ENCODE measurements at regions not wholly inside any gene's neighbourhood (a gene's known extent, or its start where the extent isn't known, plus 50 kb on each side); places are given as distances from the start of the nearest gene placed in this dataset.

DNA sequence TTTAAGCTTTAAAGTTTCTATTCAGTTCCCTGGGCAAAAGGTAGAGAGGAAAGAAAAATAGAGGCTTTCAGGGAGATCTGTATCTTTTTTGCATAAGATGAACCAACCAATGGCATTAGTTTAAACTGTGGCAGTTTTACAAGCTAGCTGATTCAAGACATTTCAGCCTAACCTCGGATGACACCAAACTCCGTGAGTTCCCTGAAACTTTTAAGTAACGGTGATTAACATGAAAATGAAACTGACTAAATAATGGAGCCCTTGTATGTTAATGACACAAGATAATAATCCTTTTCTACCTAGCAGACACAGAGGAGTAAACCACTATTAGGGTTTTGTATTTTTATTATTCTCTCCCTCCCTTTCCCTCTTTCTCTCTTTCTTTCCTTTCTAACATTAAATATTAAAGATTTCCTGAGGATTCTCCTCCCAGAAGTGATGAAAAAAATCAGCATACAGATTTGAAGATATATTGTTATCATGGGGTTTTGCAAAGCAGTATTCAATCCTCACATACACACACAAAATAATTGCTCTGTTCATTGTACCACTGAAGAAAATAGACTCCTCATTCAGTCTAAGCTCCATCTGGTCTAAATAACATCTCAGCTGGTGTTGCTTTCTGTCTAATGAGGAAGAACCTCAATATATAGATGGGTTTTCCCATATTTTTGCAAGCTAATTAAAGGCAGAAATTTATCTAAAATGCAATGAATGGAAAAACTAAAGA is 483.8 kb downstream of the NOVA1 start:
- no peak overlapping the region for H3K27ac ChIP-seq
- H3K9me3 ChIP-seq: no peaks in the 10 kb centered on the region
- no peak overlapping the region for H3K4me3 ChIP-seq
- no peak for DNase-seq
- H3K4me1 ChIP-seq: no peaks in the 10 kb centered on the region
- H3K27me3 ChIP-seq: no peaks in the 10 kb centered on the region
- intact Hi-C loops (cut with DNase I; ENCODE audit: low total_unique reads): no loop called here
- TF ChIP-seq CTCF (IDR thresholded peaks at IDR 0.05) (no peak), POLR2A (IDR thresholded peaks at IDR 0.05) (no peak)
- WGBS, 2 donors: 30 to 45% methylated on average over 3 of the region's 3 CpGs
- H3K36me3 ChIP-seq (ENCODE audit: low read depth, missing control alignments): no peaks in the 10 kb centered on the region

DNA sequence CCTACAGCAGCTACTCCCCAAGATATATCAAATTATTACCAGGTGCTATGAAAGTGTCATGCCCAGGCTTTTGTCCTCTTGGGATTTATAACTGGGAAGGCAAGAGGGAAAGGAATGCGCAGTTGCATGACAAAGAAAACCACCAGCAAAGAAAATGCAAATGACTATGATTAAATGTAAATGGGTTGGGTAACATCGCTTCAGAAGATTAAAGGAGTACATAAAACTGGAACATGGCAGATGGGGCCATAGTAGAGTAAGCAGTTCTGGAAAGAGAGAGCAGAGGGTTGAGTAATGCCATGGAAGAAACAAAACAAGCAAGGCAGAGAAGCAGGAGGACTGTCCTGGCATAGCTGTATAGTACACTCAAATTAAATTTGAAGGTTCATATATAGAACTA is 493.1 kb downstream of the NOVA1 start:
- TF ChIP-seq POLR2A (IDR thresholded peaks at IDR 0.05): no peak
- TF ChIP-seq CTCF (IDR thresholded peaks at IDR 0.05): no peak
- 88 to 100% methylated on average over 2 of the region's 2 CpGs for WGBS, 2 donors
- DNase-seq: no peak
- no peak overlapping the region for H3K4me3 ChIP-seq
- no peaks in the 10 kb centered on the region for H3K36me3 ChIP-seq (ENCODE audit: low read depth, missing control alignments)
- intact Hi-C loops (cut with DNase I; ENCODE audit: low total_unique reads): no loop called here
- H3K4me1 ChIP-seq: no peaks in the 10 kb centered on the region
- no peaks in the 10 kb centered on the region for H3K27me3 ChIP-seq
- no peak overlapping the region for H3K27ac ChIP-seq
- H3K9me3 ChIP-seq: no peaks in the 10 kb centered on the region

DNA sequence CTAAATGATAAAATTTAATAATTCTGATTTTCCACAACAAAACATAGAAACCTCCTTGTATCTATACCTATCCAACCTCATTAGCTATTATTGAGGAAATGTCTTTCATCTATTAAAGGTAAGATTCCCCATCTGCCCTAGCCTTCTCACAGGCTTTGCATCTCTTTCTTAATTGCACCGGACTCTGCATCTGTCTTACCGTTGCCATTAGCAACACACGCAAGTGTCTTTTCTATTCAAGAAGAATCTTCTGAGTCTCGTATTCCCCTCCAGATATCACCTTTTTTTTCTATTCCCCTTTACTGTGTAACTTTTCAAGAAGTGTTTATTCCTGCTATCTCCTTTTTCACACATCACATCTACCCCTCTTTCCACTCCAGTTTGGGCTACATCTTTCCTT is 500.0 kb downstream of the NOVA1 start:
- intact Hi-C loops (cut with DNase I; ENCODE audit: low total_unique reads): no loop called here
- WGBS, 2 donors: 63 to 65% methylated on average over 4 of the region's 4 CpGs
- Histone ChIP-seq H3K4me1 (no peaks in the 10 kb centered on the region), H3K4me3 (no peak overlapping the region), H3K9me3 (no peaks in the 10 kb centered on the region), H3K27me3 (no peaks in the 10 kb centered on the region), H3K36me3 (ENCODE audit: low read depth, missing control alignments) (no peaks in the 10 kb centered on the region), H3K27ac (no peak overlapping the region)
- TF ChIP-seq POLR2A (IDR thresholded peaks at IDR 0.05): no peak
- no peak for DNase-seq

- Histone ChIP-seq H3K9me3 (no peaks in the 10 kb centered on the region), H3K4me1 (no peaks in the 10 kb centered on the region), H3K4me3 (no peak overlapping the region), H3K27ac (no peak overlapping the region), H3K27me3 (no peaks in the 10 kb centered on the region), H3K36me3 (ENCODE audit: low read depth, missing control alignments) (no peaks in the 10 kb centered on the region)
- no peak for DNase-seq
- WGBS, 2 donors: 39 to 49% methylated on average over 2 of the region's 2 CpGs
- intact Hi-C loops (cut with DNase I; ENCODE audit: low total_unique reads): no loop called here
- no peak for TF ChIP-seq POLR2A (IDR thresholded peaks at IDR 0.05)
- TF ChIP-seq CTCF (IDR thresholded peaks at IDR 0.05): no peak
These were observed 509.6 kb downstream of the NOVA1 start for GRCh38 chr14:26088275-26088674.

GRCh38 chr14:26081043-26081442 is 516.8 kb downstream of the NOVA1 start:
- DNase-seq: no peak
- intact Hi-C loops (cut with DNase I; ENCODE audit: low total_unique reads): no loop called here
- H3K9me3 ChIP-seq: no peaks in the 10 kb centered on the region
- H3K36me3 ChIP-seq (ENCODE audit: low read depth, missing control alignments): no peaks in the 10 kb centered on the region
- TF ChIP-seq POLR2A (IDR thresholded peaks at IDR 0.05) (no peak), CTCF (IDR thresholded peaks at IDR 0.05) (no peak)
- no peaks in the 10 kb centered on the region for H3K4me1 ChIP-seq
- no peak overlapping the region for H3K27ac ChIP-seq
- no peak overlapping the region for H3K4me3 ChIP-seq
- WGBS, 2 donors: 63 to 67% methylated on average over 10 of the region's 10 CpGs
- no peaks in the 10 kb centered on the region for H3K27me3 ChIP-seq
